Mesodermal cell (in vitro differentiated cells): ENCODE measurements at regions not wholly inside any gene's neighbourhood (a gene's known extent, or its start where the extent isn't known, plus 50 kb on each side); places are given as distances from the start of the nearest gene placed in this dataset.

Experiments
- H3K27ac ChIP-seq: 2 replicates; pipeline ENCODE4 v1.7.0; 2013; ENCODE audit warnings: mild to moderate bottlenecking, low read depth, low read length, moderate library complexity; ENCODE audit not compliant: severe bottlenecking
- H3K36me3 ChIP-seq: 2 replicates; pipeline ENCODE4 v1.7.1; 2013; ENCODE audit warnings: mild to moderate bottlenecking, low read length, moderate library complexity; ENCODE audit not compliant: control insufficient read depth, insufficient read depth
- H3K4me1 ChIP-seq: one replicate; pipeline ENCODE4 v1.7.1; 2013; ENCODE audit warnings: mild to moderate bottlenecking, low read length; ENCODE audit not compliant: insufficient read depth, control insufficient read depth, poor library complexity, severe bottlenecking
- H3K4me3 ChIP-seq: 2 replicates; pipeline ENCODE4 v1.7.0; 2013; ENCODE audit warnings: low read length, control low read depth, mild to moderate bottlenecking; ENCODE audit not compliant: insufficient read depth, poor library complexity, severe bottlenecking; ENCODE audit errors: extremely low read depth
- H3K9me3 ChIP-seq: 2 replicates; pipeline ENCODE4 v1.7.1; 2013; ENCODE audit warnings: mild to moderate bottlenecking, low read length, moderate library complexity; ENCODE audit not compliant: control insufficient read depth
- WGBS, 2 experiments: methylation state at CpG; one replicate each; pipeline ENCODE4 v1.1.5; 2013; ENCODE audit warnings: missing lambda C conversion rate in 2 of 2; ENCODE audit not compliant: insufficient coverage in 2 of 2; 5-methylcytosine and 5-hydroxymethylcytosine counted together

DNA sequence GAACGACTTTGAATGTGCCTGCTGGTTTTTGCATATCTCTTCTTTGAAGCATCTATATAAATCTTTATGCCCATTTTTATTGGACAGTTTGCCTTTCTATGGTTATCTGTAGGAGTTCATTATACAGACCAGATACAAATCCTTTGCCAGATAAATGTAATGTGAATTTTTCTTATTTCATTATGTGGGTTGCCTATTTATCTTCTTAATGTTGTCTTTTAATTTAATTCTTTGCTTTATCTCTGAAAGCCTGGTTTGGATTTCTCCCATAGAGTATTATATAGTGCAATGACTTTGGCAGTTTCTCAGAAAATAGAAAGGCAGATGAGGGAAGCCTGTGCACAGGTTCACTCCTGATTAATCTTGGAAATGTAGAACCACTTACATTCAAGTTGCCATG lies 1025.1 kb downstream of the GRM8 start:
- Histone ChIP-seq H3K4me3 (no peak overlapping the region), H3K27ac (no peak overlapping the region), H3K36me3 (no peaks in the 10 kb centered on the region), H3K9me3 (no peaks in the 10 kb centered on the region), H3K4me1 (no peaks in the 10 kb centered on the region)
- no CpG with 5 or more reads among the region's 1 CpG for WGBS, 2 experiments

DNA sequence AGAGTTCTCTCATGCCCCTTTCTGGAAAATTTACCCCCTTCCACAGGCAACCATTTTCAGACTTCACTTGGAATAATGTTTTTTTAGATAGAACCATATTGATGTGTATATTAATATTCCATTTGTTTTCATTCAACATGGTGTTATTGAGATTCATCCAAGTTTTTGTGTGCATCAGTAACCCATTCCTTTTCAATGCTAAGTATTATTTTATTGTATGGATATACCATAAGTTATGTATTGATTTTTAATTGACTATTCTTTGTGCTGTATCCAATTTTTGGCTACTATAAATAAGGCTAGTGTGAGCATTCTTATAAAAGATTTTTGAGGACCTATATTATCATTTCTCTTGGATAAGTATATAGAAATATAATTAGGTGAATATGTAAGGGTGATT lies 1025.7 kb downstream of the GRM8 start:
- no peaks in the 10 kb centered on the region for H3K9me3 ChIP-seq
- no peaks in the 10 kb centered on the region for H3K4me1 ChIP-seq
- H3K36me3 ChIP-seq, result no peaks in the 10 kb centered on the region
- H3K4me3 ChIP-seq, result no peak overlapping the region
- no peak overlapping the region for H3K27ac ChIP-seq

DNA sequence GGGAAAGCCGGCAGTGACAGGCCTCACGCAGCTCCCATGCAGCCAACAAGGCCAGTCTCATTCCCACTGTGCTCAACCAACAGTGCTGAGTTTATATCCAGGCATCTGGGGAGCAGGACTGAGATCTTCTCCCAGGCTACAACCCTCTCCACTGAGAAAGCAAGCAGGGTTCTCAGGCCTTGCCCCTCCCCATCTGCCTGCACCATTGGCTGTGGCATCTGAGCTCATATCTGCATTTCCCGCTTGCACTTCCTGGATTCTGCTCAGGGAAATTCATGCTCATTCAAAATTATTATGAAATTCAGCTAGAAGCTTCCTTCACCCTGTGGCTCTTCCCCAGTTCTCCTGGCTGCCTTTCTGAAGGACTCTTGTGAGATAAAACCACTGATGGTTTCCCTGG lies 1029.0 kb downstream of the GRM8 start:
- Histone ChIP-seq H3K4me3 (no peak overlapping the region), H3K27ac (no peak overlapping the region), H3K9me3 (no peaks in the 10 kb centered on the region), H3K4me1 (no peaks in the 10 kb centered on the region), H3K36me3 (no peaks in the 10 kb centered on the region)
- WGBS, 2 experiments, result 80 to 100% methylated on average over 2 to 3 of the region's 3 CpGs

DNA sequence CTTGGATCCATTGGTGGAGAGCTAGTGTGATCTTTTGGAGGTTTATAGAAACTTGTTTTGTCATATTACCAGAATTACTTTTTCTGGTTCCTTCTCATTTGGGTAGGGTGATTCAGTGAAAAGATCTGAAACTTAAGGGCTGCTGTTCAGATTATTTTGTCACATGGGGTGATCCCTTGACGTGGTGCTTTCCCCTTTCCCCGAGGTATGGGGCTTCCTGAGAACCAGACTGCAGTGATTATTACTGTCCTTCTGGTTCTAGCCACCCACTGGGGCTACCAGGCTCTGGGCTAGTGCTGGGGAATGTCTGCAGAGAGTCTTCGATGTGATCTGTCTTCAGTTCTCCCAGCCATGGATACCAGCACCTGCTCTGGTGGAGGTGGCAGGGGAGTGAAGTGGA lies 1030.0 kb downstream of the GRM8 start:
- no peak overlapping the region for H3K4me3 ChIP-seq
- H3K9me3 ChIP-seq, result no peaks in the 10 kb centered on the region
- 82 to 96% methylated on average over 2 to 3 of the region's 3 CpGs for WGBS, 2 experiments
- H3K4me1 ChIP-seq, result no peaks in the 10 kb centered on the region
- H3K27ac ChIP-seq, result no peak overlapping the region
- no peaks in the 10 kb centered on the region for H3K36me3 ChIP-seq

DNA sequence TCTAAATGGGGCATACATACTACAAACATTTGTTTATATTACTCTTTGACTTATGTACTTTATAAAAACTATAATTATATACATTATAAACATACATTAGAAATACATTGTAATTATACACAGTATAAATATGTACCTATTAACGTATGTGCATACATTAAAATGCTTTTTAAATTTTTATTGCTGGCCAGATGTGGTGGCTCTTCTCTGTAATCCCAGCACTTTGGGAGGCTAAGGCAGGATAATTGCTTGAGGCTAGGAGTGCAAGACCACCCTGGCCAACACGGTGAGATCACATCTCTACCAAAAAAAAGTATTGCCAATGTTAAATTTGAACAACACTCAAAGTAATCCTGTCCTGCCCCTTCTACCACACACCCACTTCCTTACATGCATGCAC lies 1037.0 kb downstream of the GRM8 start:
- no peaks in the 10 kb centered on the region for H3K36me3 ChIP-seq
- H3K27ac ChIP-seq, result no peak overlapping the region
- 71% methylated on average over 1 of the region's 2 CpGs; no CpG with 5 or more reads in 1 of the 2 experiments for WGBS, 2 experiments
- no peak overlapping the region for H3K4me3 ChIP-seq
- H3K9me3 ChIP-seq, result no peaks in the 10 kb centered on the region
- H3K4me1 ChIP-seq, result no peaks in the 10 kb centered on the region

DNA sequence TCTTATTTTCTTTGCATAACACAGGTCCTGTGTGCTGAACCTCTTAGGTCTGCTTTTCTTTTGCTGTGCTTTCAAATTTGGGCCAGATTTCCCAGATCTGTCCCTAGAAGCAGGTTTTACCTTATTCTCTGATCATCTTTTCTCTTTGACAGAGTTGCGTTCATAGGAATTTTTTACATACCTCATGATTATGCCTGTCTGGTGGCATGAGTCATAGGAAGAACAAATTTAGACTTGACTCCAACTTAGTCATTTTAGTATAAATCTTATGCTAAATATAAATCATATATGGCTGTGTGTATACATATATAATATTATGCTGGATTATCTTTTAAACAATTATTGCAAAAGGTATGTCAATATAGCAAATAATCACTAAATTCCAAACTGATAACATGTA lies 1038.9 kb downstream of the GRM8 start:
- H3K9me3 ChIP-seq, result no peaks in the 10 kb centered on the region
- no peaks in the 10 kb centered on the region for H3K36me3 ChIP-seq
- H3K4me1 ChIP-seq, result no peaks in the 10 kb centered on the region
- H3K27ac ChIP-seq, result no peak overlapping the region
- WGBS, 2 experiments, result no CpG with 5 or more reads among the region's 1 CpG
- no peak overlapping the region for H3K4me3 ChIP-seq

DNA sequence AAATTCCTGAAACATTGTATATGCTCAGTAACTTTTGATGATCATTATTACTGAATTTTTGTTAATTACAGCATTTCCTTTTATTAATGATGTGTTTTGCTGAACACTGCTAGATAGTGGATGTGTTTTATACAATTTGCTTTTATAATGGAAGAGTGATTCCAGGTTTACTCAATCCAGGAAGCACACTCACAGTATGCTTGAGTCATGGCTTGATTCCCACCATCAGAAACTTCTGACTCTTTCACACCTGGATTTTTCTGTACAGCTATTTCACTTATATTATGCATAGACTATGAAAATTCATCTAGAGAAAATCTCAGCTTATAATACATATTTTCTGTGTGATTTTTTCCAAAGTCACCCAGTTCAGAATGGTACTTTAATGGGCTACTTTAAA lies 1040.9 kb downstream of the GRM8 start:
- Histone ChIP-seq H3K9me3 (no peaks in the 10 kb centered on the region), H3K4me1 (no peaks in the 10 kb centered on the region), H3K4me3 (no peak overlapping the region), H3K27ac (no peak overlapping the region), H3K36me3 (no peaks in the 10 kb centered on the region)

DNA sequence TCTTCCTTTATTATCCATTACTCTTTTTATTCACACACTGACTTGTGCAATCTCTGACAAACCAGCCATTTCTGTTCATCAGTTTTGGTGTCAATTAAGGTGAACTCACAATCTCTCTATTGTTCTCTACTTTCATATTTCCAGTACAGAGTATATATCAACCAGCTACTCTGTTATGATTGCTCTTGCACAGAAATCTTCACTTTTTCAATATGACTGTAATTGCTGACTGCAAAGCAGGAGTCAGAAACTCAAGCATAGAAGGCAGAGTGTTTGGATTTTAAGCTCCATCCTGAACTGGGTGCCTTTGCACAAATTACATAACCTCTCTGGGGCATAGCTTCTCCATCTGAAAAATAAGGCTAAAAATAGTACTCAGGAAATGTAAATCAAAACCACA lies 1042.0 kb downstream of the GRM8 start:
- Histone ChIP-seq H3K36me3 (no peaks in the 10 kb centered on the region), H3K4me3 (no peak overlapping the region)

DNA sequence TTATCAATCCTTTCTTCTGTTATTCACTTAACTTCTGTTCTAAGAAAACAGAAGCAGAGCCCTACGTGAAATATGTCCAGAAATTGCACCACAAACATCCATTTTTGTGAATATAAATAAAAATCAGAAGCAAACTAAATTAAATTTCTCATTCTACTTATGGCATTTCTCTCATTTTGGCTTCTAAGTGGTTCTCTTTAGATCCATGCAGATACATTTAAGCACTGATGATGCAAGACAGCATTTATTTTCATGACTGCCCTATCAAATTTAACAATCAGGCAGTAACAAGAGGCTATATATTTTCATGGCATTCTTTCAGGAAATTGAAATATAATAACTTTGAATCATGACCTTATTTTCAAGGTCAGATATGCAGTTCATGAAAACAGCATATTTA lies 1049.6 kb downstream of the GRM8 start:
- H3K27ac ChIP-seq, result no peak overlapping the region
- no peaks in the 10 kb centered on the region for H3K36me3 ChIP-seq
- no peaks in the 10 kb centered on the region for H3K4me1 ChIP-seq
- H3K9me3 ChIP-seq, result no peaks in the 10 kb centered on the region
- no peak overlapping the region for H3K4me3 ChIP-seq
- WGBS, 2 experiments, result no CpG with 5 or more reads among the region's 1 CpG

More for the DNA sequence above, 1042.0 kb downstream of the GRM8 start:
- Histone ChIP-seq H3K4me1 (no peaks in the 10 kb centered on the region), H3K27ac (no peak overlapping the region), H3K9me3 (no peaks in the 10 kb centered on the region)

DNA sequence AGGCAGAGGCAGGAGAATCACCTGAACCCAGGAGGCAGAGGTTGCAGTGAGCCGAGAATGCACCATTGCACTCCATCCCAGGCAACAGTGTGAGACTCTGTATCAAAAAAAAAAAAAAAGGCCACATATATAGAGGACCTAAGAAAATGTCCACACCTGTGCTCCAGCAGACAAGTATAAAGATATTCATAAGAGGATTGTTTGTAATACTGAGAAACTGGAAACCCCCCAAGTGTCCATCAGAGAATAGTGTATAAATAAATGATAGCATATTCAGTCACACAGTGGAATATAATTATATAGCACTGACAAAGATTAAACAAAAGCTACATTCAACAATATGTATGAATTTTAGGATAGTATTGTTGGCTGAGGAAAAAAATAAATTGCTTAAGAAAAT lies 1050.6 kb downstream of the GRM8 start:
- Histone ChIP-seq H3K27ac (no peak overlapping the region), H3K9me3 (no peaks in the 10 kb centered on the region), H3K4me3 (no peak overlapping the region), H3K36me3 (no peaks in the 10 kb centered on the region), H3K4me1 (no peaks in the 10 kb centered on the region)
- WGBS, 2 experiments, result no CpG with 5 or more reads among the region's 1 CpG

DNA sequence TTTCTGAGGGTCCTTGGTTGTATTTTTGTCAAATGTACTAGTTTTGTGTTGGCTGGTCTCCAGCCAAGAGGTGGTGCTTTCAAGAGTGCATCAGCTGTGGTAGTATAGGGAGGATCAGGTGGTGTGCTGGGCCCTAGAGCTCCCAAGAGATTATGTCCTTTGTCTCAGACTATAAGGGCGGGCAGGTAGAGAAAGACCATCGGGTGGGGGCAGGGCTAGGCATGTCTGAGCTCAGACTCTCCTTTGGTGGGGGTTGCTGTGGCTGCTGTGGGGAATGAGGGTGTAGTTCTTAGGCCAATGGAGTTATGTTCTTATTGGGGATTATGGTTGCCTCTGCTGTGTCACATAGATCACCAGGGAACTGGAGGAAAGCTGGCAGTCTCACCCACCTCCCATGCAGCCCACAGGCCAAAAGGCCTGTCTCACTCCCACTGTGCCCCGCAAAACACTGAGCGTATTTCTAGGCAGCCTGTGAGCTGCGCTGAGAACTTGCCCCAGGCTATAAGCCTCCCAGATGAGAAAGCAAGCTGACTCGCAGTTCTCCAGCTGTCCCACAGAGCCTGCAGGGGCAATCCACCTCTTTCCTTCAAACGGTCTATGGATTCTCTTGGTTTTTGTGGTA lies 1066.7 kb downstream of the GRM8 start:
- Histone ChIP-seq H3K4me1 (no peaks in the 10 kb centered on the region), H3K9me3 (no peaks in the 10 kb centered on the region), H3K4me3 (no peak overlapping the region), H3K27ac (no peak overlapping the region), H3K36me3 (no peaks in the 10 kb centered on the region)
- WGBS, 2 experiments, result 31 to 65% methylated on average over 3 to 4 of the region's 7 CpGs

DNA sequence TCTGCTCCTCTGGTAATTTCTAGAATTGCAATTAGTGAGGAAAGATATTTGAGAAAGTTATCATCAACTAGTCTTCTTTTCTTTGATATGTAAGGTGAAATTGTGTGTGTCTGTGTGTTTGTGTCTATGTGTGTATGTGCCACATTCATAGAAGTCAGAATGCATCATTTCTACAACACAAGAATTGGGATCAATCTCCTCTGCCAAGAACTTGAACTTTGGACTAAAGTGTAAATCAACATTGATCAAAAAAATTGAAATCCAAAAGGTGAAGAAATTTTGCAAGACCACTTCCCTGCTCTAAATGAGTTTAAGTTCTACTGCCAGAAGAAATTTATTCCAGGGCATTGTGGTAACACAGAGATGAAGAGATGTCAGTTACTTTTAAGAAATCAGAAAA lies 1072.8 kb downstream of the GRM8 start:
- Histone ChIP-seq H3K4me1 (no peaks in the 10 kb centered on the region), H3K9me3 (no peaks in the 10 kb centered on the region), H3K4me3 (no peak overlapping the region), H3K27ac (no peak overlapping the region), H3K36me3 (no peaks in the 10 kb centered on the region)
